BE2C (cell line): ENCODE measurements at regions not wholly inside any gene's neighbourhood (a gene's known extent, or its start where the extent isn't known, plus 50 kb on each side); places are given as distances from the start of the nearest gene placed in this dataset.
"Not testable (repeated sequence)": the region's sequence is repeated elsewhere in the genome, so short reads cannot be mapped to it uniquely, and the experiment has no call there.

Source experiments
- DNase-seq: peaks from one replicate; pipeline ENCODE4 v3.0.0-alpha.2; 2020
- H3K27me3 ChIP-seq: fragments of 250-450 bp; sonication (Bioruptor Pico); 2 replicates; pipeline ENCODE4 v1.5.1; 2020; ENCODE audit warnings: mild to moderate bottlenecking
- H3K36me3 ChIP-seq: fragments of 250-450 bp; sonication (Bioruptor Pico); 2 replicates; pipeline ENCODE4 v1.5.1; 2020; ENCODE audit warnings: mild to moderate bottlenecking
- H3K4me1 ChIP-seq: fragments of 250-450 bp; sonication (Bioruptor Pico); 2 replicates; pipeline ENCODE4 v1.5.1; 2020
- H3K4me3 ChIP-seq: 2 replicates; pipeline ENCODE4 v1.5.1; 2011; ENCODE audit warnings: low read depth, low read length
- H3K9me3 ChIP-seq: fragments of 250-450 bp; sonication (Bioruptor Pico); 2 replicates; pipeline ENCODE4 v1.5.1; 2020
- CTCF ChIP-seq: IDR thresholded peaks from 2 replicates; pipeline ENCODE4 v1.5.1; 2012; ENCODE audit warnings: mild to moderate bottlenecking, low read depth, low read length

GRCh38 chr5:2864515-2865105 is 113.1 kb upstream of the IRX2 start:
- H3K27me3 ChIP-seq, result no peaks in the 10 kb centered on the region
- H3K36me3 ChIP-seq, result no peaks in the 10 kb centered on the region
- TF ChIP-seq CTCF, result no peak
- H3K4me1 ChIP-seq, result no peaks in the 10 kb centered on the region
- H3K9me3 ChIP-seq, result peaks cover 2% of the 10 kb centered on the region
- DNase-seq, result no peak
- no peak overlapping the region for H3K4me3 ChIP-seq

DNA sequence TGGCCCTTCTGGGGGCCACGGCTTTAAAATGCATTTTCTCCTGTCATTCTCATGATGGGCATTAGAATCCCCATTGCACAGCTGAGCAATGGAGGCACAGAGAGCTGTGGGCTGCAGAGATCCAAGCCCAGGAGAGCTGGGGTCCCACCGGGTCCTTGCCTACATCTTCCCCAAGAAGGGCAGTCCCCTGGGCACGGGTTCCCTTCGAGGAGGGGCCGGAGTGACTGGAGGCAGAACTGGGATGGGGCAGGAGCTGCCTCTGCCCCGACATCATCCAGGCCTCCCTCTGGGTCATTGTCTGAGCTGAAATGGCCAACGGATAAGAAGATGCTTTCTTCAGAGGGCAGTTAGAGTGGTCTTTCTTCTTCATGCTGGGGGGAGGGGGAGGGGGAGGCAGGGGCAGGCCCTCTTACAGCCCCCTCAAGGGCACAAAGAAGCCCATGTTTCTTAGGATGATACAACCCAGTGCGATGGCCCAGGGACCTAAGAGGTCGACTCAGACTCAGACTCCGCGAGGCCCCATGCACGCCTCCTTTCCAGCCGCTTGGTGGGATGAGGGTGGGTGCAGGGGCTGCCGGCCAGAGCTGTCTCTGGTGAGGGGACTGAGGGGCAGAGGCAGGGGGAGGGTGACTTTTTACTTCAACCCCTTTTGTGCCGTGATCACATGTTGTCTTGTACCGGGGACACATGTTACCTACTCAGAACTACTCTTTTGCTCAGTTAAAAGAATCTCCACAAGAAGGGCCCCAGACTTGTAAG is 112.4 kb upstream of the IRX2 start:
- H3K4me1 ChIP-seq, result no peaks in the 10 kb centered on the region
- H3K36me3 ChIP-seq, result no peaks in the 10 kb centered on the region
- no peak overlapping the region for H3K4me3 ChIP-seq
- no peaks in the 10 kb centered on the region; the same call in 1 of the 2 replicates for H3K9me3 ChIP-seq
- no peaks in the 10 kb centered on the region for H3K27me3 ChIP-seq
- TF ChIP-seq CTCF, result no peak
- no peak for DNase-seq

- TF ChIP-seq CTCF, result no peak
- Histone ChIP-seq H3K27me3 (no peaks in the 10 kb centered on the region), H3K4me1 (no peaks in the 10 kb centered on the region), H3K36me3 (no peaks in the 10 kb centered on the region), H3K4me3 (no peak overlapping the region), H3K9me3 (no peaks in the 10 kb centered on the region; the same call in 1 of the 2 replicates)
- DNase-seq, result no peak
Measured at GRCh38 chr5:2863133-2863532, 111.7 kb upstream of the IRX2 start.

DNA sequence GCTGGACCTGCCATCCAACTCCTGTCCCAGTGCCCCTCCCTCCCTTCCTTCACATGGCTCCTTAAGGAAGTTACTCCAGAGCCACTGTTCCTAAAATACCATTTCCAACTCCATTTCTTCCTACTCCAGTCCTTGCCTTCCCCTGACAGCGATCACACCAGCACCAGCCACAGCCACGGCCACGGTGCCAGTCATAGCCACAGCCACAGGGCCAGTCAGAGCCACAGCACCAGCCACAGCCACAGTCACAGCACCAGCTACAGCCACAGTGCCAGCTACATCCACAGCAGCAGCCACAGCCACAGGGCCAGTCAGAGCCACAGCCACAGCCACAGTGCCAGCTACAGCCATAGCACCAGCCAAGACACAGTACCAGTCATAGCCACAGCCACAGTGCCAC is 110.7 kb upstream of the IRX2 start:
- not testable (repeated sequence) for H3K9me3 ChIP-seq, H3K36me3 ChIP-seq, DNase-seq, H3K4me1 ChIP-seq, H3K27me3 ChIP-seq, H3K4me3 ChIP-seq

GRCh38 chr5:2861605-2862004 is 110.1 kb upstream of the IRX2 start:
- no peaks in the 10 kb centered on the region for H3K36me3 ChIP-seq
- no peaks in the 10 kb centered on the region; the same call in 1 of the 2 replicates for H3K9me3 ChIP-seq
- no peak for DNase-seq
- no peak for TF ChIP-seq CTCF
- H3K4me1 ChIP-seq, result no peaks in the 10 kb centered on the region
- no peaks in the 10 kb centered on the region for H3K27me3 ChIP-seq
- no peak overlapping the region for H3K4me3 ChIP-seq

DNA sequence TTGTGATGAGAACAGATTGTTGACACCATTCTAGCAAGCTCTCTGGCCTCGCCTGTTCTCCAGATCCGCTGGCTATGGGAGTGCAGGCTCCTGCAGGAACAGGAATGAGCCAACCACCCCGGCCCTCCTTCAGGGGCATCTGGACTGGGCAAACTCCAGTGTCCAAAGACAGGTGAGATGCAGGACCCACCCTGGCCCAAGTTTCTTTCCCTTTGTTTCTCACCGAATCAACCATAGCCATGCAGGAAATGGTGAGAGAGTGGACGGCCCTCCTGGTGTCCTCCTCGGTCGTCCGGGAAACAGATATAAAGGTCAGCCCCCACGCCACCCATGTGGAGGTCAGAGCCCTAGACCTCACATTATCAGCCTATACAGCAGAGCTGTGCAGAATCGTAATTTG is 108.6 kb upstream of the IRX2 start:
- TF ChIP-seq CTCF, result no peak
- Histone ChIP-seq H3K4me3 (no peak overlapping the region), H3K36me3 (no peaks in the 10 kb centered on the region), H3K4me1 (no peaks in the 10 kb centered on the region), H3K27me3 (no peaks in the 10 kb centered on the region), H3K9me3 (no peaks in the 10 kb centered on the region)
- DNase-seq, result no peak
